ENCODE measurements at regions not wholly inside any gene's neighbourhood (a gene's known extent, or its start where the extent isn't known, plus 50 kb on each side); places are given as distances from the start of the nearest gene placed in this dataset.
"Not testable (repeated sequence)": the region's sequence is repeated elsewhere in the genome, so short reads cannot be mapped to it uniquely, and the experiment has no call there.

GRCh38 chr20:54914995-54915394, 439.6 kb downstream of the DOK5 start:
- no peak for DNase-seq
- no peak overlapping the region for H3K4me3 ChIP-seq
- WGBS, 3 donors: 18 to 48% (median 26%) methylated on average over 1 of the region's 1 CpG
- no peaks in the 10 kb centered on the region for H3K4me1 ChIP-seq (ENCODE audit: insufficient read depth)
- intact Hi-C loops (cut with DNase I): no loop called here
- TF ChIP-seq EP300 (IDR thresholded peaks at IDR 0.05): no peak
- H3K36me3 ChIP-seq: no peaks in the 10 kb centered on the region
- no peaks in the 10 kb centered on the region for H3K27me3 ChIP-seq
- H3K9me3 ChIP-seq: no peaks in the 10 kb centered on the region
- no peak overlapping the region for H3K27ac ChIP-seq

- no peaks in the 10 kb centered on the region for H3K36me3 ChIP-seq
- WGBS, 3 donors: 95 to 97% (median 96%) methylated on average over 2 of the region's 2 CpGs
These were observed 434.3 kb downstream of the DOK5 start for GRCh38 chr20:54909702-54910101.

GRCh38 chr20:54906134-54906533, 430.7 kb downstream of the DOK5 start:
- H3K27ac ChIP-seq; DNase-seq; H3K9me3 ChIP-seq; intact Hi-C loops (cut with DNase I); H3K36me3 ChIP-seq; H3K4me3 ChIP-seq; H3K4me1 ChIP-seq (ENCODE audit: insufficient read depth); H3K27me3 ChIP-seq: not testable (repeated sequence)
- WGBS, 3 donors: 90 to 95% (median 94%) methylated on average over 6 of the region's 6 CpGs

More at GRCh38 chr20:54909702-54910101, 434.3 kb downstream of the DOK5 start:
- no peak overlapping the region for H3K4me3 ChIP-seq
- no peak for DNase-seq
- intact Hi-C loops (cut with DNase I): no loop called here
- H3K27me3 ChIP-seq: no peaks in the 10 kb centered on the region
- H3K4me1 ChIP-seq (ENCODE audit: insufficient read depth): no peaks in the 10 kb centered on the region
- no peak overlapping the region for H3K27ac ChIP-seq
- no peaks in the 10 kb centered on the region for H3K9me3 ChIP-seq
- TF ChIP-seq EP300 (IDR thresholded peaks at IDR 0.05): no peak
- TF ChIP-seq POLR2A (IDR thresholded peaks at IDR 0.05): no peak
- TF ChIP-seq CTCF (IDR thresholded peaks at IDR 0.05): no peak

- DNase-seq: no peak
- TF ChIP-seq EP300 (IDR thresholded peaks at IDR 0.05): no peak
- no peak for TF ChIP-seq POLR2A (IDR thresholded peaks at IDR 0.05)
- no peak for TF ChIP-seq CTCF (IDR thresholded peaks at IDR 0.05)
- no peak overlapping the region for H3K27ac ChIP-seq
- intact Hi-C loops (cut with DNase I): no loop called here
- no peaks in the 10 kb centered on the region for H3K9me3 ChIP-seq
- no peaks in the 10 kb centered on the region for H3K36me3 ChIP-seq
- H3K4me3 ChIP-seq: no peak overlapping the region
- WGBS, 3 donors: 71 to 84% (median 83%) methylated on average over 6 of the region's 6 CpGs
- no peaks in the 10 kb centered on the region for H3K27me3 ChIP-seq
- H3K4me1 ChIP-seq (ENCODE audit: insufficient read depth): no peaks in the 10 kb centered on the region
These were observed 422.4 kb downstream of the DOK5 start for GRCh38 chr20:54897787-54898186.

GRCh38 chr20:54891907-54892306, 416.5 kb downstream of the DOK5 start:
- intact Hi-C loops (cut with DNase I): no loop called here
- Histone ChIP-seq H3K4me3 (no peak overlapping the region), H3K27ac (no peak overlapping the region), H3K9me3 (no peaks in the 10 kb centered on the region), H3K36me3 (no peaks in the 10 kb centered on the region), H3K4me1 (ENCODE audit: insufficient read depth) (no peaks in the 10 kb centered on the region), H3K27me3 (no peaks in the 10 kb centered on the region)
- 32 to 39% (median 37%) methylated on average over 3 of the region's 3 CpGs for WGBS, 3 donors
- TF ChIP-seq POLR2A (IDR thresholded peaks at IDR 0.05): no peak
- no peak for TF ChIP-seq CTCF (IDR thresholded peaks at IDR 0.05)
- no peak for TF ChIP-seq EP300 (IDR thresholded peaks at IDR 0.05)
- DNase-seq: no peak

- TF ChIP-seq POLR2A (IDR thresholded peaks at IDR 0.05) (no peak), EP300 (IDR thresholded peaks at IDR 0.05) (no peak), CTCF (IDR thresholded peaks at IDR 0.05) (no peak)
- WGBS, 3 donors: 61 to 92% (median 84%) methylated on average over 1 of the region's 1 CpG
- intact Hi-C loops (cut with DNase I): no loop called here
- Histone ChIP-seq H3K27me3 (no peaks in the 10 kb centered on the region), H3K4me3 (no peak overlapping the region), H3K9me3 (no peaks in the 10 kb centered on the region), H3K4me1 (ENCODE audit: insufficient read depth) (no peaks in the 10 kb centered on the region), H3K36me3 (no peaks in the 10 kb centered on the region), H3K27ac (no peak overlapping the region)
- DNase-seq: no peak
These were observed 404.0 kb downstream of the DOK5 start for GRCh38 chr20:54879393-54879792.
